HEK293 (cell line): ENCODE measurements at regions not wholly inside any gene's neighbourhood (a gene's known extent, or its start where the extent isn't known, plus 50 kb on each side); places are given as distances from the start of the nearest gene placed in this dataset.

Experiments used
- CTCF ChIA-PET: fragments of 350-600 bp; formaldehyde crosslinking; extraction: SDS; loops from one replicate; lab custom pipeline; 2021; ENCODE audit warnings: antibody characterized with exemption; lab: Yijun Ruan, JAX
- POLR2A ChIA-PET: fragments of 300-600 bp; formaldehyde crosslinking; extraction: SDS; loops from one replicate; lab custom pipeline; 2020; ENCODE audit warnings: antibody characterized with exemption, inconsistent platforms; lab: Yijun Ruan, JAX
- H3K27ac ChIP-seq: fragments of 200-500 bp; sonication (Bioruptor generic); 2 replicates; pipeline ENCODE4 v1.5.1; 2014; ENCODE audit warnings: low read depth, low read length, control low read depth, inconsistent platforms; ENCODE audit errors: extremely low read depth
- H3K36me3 ChIP-seq, 2 experiments: fragments of 200-500 bp in 1 of 2; sonication (Bioruptor generic) in 1 of 2; 1 replicate in 1 of 2; 2 replicates in 1 of 2; pipeline ENCODE4 v1.5.1; 2014 to 2017; ENCODE audit warnings: inconsistent platforms in 2 of 2, low read length in 2 of 2; ENCODE audit not compliant: control insufficient read depth in 2 of 2, insufficient read depth in 1 of 2
- H3K4me1 ChIP-seq: fragments of 200-500 bp; sonication (Bioruptor generic); 2 replicates; pipeline ENCODE4 v1.5.1; 2014; ENCODE audit warnings: mild to moderate bottlenecking, low read length, inconsistent platforms; ENCODE audit not compliant: control insufficient read depth, insufficient read depth
- H3K4me3 ChIP-seq: 2 replicates; pipeline ENCODE4 v1.5.1; 2011; ENCODE audit warnings: low read depth, mild to moderate bottlenecking, control low read depth, low read length, moderate library complexity
- H3K9me3 ChIP-seq: fragments of 200-500 bp; sonication (Bioruptor generic); 2 replicates; pipeline ENCODE4 v1.5.1; 2014; ENCODE audit warnings: low read depth, low read length, inconsistent platforms; ENCODE audit not compliant: control insufficient read depth, insufficient read depth
- KLF1 ChIP-seq: fragments of 450-650 bp; formaldehyde crosslinking; IDR thresholded peaks from 2 replicates; pipeline ENCODE4 v1.5.1; 2016; ENCODE audit warnings: missing biosample characterization, missing genetic modification characterization
- MYNN ChIP-seq: fragments of 450-650 bp; formaldehyde crosslinking; IDR thresholded peaks from 2 replicates; pipeline ENCODE4 v1.5.1; 2016; ENCODE audit warnings: missing biosample characterization, missing genetic modification characterization, borderline replicate concordance
- PRDM1 ChIP-seq: fragments of 450-650 bp; formaldehyde crosslinking; IDR thresholded peaks from 2 replicates; pipeline ENCODE4; 2016; ENCODE audit warnings: missing biosample characterization, missing genetic modification characterization
- REPIN1 ChIP-seq: fragments of 450-650 bp; formaldehyde crosslinking; IDR thresholded peaks from 2 replicates; pipeline ENCODE4 v1.5.1; 2017; ENCODE audit warnings: missing biosample characterization, missing genetic modification characterization, low read depth
- SCRT2 ChIP-seq: fragments of 450-650 bp; formaldehyde crosslinking; IDR thresholded peaks from 2 replicates; pipeline ENCODE4 v1.5.1; 2016; ENCODE audit warnings: missing biosample characterization, missing genetic modification characterization
- TCF7L2 ChIP-seq: IDR thresholded peaks from 2 replicates; pipeline ENCODE4 v1.6.1; 2011; ENCODE audit warnings: low read depth, mild to moderate bottlenecking, inconsistent platforms, low read length, moderate library complexity, borderline replicate concordance
- TRIM28 ChIP-seq: IDR thresholded peaks from 2 replicates; pipeline ENCODE4 v1.6.1; 2011; ENCODE audit warnings: low read length, control low read depth, borderline replicate concordance
- ZNF114 ChIP-seq: fragments of 450-650 bp; formaldehyde crosslinking; IDR thresholded peaks from 2 replicates; pipeline ENCODE4 v1.5.0; 2017; ENCODE audit warnings: missing biosample characterization, missing genetic modification characterization
- ZNF121 ChIP-seq: fragments of 450-650 bp; formaldehyde crosslinking; IDR thresholded peaks from 2 replicates; pipeline ENCODE4 v1.5.1; 2016; ENCODE audit warnings: missing biosample characterization, missing genetic modification characterization
- ZNF350 ChIP-seq: fragments of 450-650 bp; formaldehyde crosslinking; IDR thresholded peaks from 2 replicates; pipeline ENCODE4 v1.5.0; 2017; ENCODE audit warnings: missing biosample characterization, mild to moderate bottlenecking, missing genetic modification characterization
- ZNF362 ChIP-seq: fragments of 450-650 bp; formaldehyde crosslinking; IDR thresholded peaks from 2 replicates; pipeline ENCODE4 v1.5.1; 2016; ENCODE audit warnings: missing biosample characterization, missing genetic modification characterization
- ZNF37A ChIP-seq: fragments of 450-650 bp; IDR thresholded peaks from 2 replicates; pipeline ENCODE4 v1.5.1; 2018; ENCODE audit warnings: missing biosample characterization, missing genetic modification characterization
- ZNF404 ChIP-seq: fragments of 450-650 bp; formaldehyde crosslinking; IDR thresholded peaks from 2 replicates; pipeline ENCODE4 v1.5.1; 2017; ENCODE audit warnings: missing biosample characterization, missing genetic modification characterization
- ZNF473 ChIP-seq: fragments of 450-650 bp; formaldehyde crosslinking; IDR thresholded peaks from 2 replicates; pipeline ENCODE4 v1.5.1; 2017; ENCODE audit warnings: missing biosample characterization, missing genetic modification characterization
- ZNF501 ChIP-seq: fragments of 450-650 bp; formaldehyde crosslinking; IDR thresholded peaks from 2 replicates; pipeline ENCODE4 v1.5.1; 2016; ENCODE audit warnings: missing biosample characterization, missing genetic modification characterization
- ZNF544 ChIP-seq: fragments of 450-650 bp; formaldehyde crosslinking; IDR thresholded peaks from 2 replicates; pipeline ENCODE4 v1.5.0; 2017; ENCODE audit warnings: missing biosample characterization, missing genetic modification characterization
- ZNF623 ChIP-seq: fragments of 450-650 bp; formaldehyde crosslinking; IDR thresholded peaks from 2 replicates; pipeline ENCODE4 v1.5.1; 2016; ENCODE audit warnings: missing biosample characterization, missing genetic modification characterization
- ZNF624 ChIP-seq: fragments of 450-650 bp; formaldehyde crosslinking; IDR thresholded peaks from 2 replicates; pipeline ENCODE4 v1.5.1; 2017; ENCODE audit warnings: missing biosample characterization, missing genetic modification characterization
- ZNF629 ChIP-seq: fragments of 450-650 bp; formaldehyde crosslinking; IDR thresholded peaks from 2 replicates; pipeline ENCODE4 v1.5.1; 2017; ENCODE audit warnings: missing biosample characterization, missing genetic modification characterization
- ZNF670 ChIP-seq: fragments of 450-650 bp; formaldehyde crosslinking; IDR thresholded peaks from 2 replicates; pipeline ENCODE4 v1.5.1; 2016; ENCODE audit warnings: missing biosample characterization, missing genetic modification characterization, low read depth
- ZNF704 ChIP-seq: fragments of 450-650 bp; formaldehyde crosslinking; IDR thresholded peaks from 2 replicates; pipeline ENCODE4 v1.5.1; 2016; ENCODE audit warnings: missing biosample characterization, missing genetic modification characterization
- ZNF747 ChIP-seq: fragments of 450-650 bp; formaldehyde crosslinking; IDR thresholded peaks from 2 replicates; pipeline ENCODE4 v1.5.1; 2016; ENCODE audit warnings: missing biosample characterization, missing genetic modification characterization
- ZNF792 ChIP-seq: fragments of 450-650 bp; formaldehyde crosslinking; IDR thresholded peaks from 2 replicates; pipeline ENCODE4 v1.5.1; 2016; ENCODE audit warnings: missing biosample characterization, missing genetic modification characterization
- ZNF830 ChIP-seq: fragments of 450-650 bp; IDR thresholded peaks from 2 replicates; pipeline ENCODE4 v1.5.0; 2018; ENCODE audit warnings: missing biosample characterization, missing genetic modification characterization, low read depth, mild to moderate bottlenecking, moderate library complexity
- ZSCAN16 ChIP-seq: fragments of 450-650 bp; formaldehyde crosslinking; IDR thresholded peaks from 2 replicates; pipeline ENCODE4 v1.5.1; 2016; ENCODE audit warnings: missing biosample characterization, missing genetic modification characterization
- TF ChIP-seq, protein P1 (sequence below): IDR thresholded peaks from 2 replicates; pipeline ENCODE4 v1.6.1; 2011; ENCODE audit warnings: mild to moderate bottlenecking, low read depth, low read length, borderline replicate concordance
- TF ChIP-seq, protein P2 (sequence below): fragments of 450-650 bp; formaldehyde crosslinking; IDR thresholded peaks from 2 replicates; pipeline ENCODE4 v1.5.1; 2016; ENCODE audit warnings: missing biosample characterization, missing genetic modification characterization
- TF ChIP-seq, protein P3 (sequence below): fragments of 450-650 bp; formaldehyde crosslinking; IDR thresholded peaks from 2 replicates; pipeline ENCODE4 v1.5.1; 2016; ENCODE audit warnings: missing biosample characterization, missing genetic modification characterization

DNA sequence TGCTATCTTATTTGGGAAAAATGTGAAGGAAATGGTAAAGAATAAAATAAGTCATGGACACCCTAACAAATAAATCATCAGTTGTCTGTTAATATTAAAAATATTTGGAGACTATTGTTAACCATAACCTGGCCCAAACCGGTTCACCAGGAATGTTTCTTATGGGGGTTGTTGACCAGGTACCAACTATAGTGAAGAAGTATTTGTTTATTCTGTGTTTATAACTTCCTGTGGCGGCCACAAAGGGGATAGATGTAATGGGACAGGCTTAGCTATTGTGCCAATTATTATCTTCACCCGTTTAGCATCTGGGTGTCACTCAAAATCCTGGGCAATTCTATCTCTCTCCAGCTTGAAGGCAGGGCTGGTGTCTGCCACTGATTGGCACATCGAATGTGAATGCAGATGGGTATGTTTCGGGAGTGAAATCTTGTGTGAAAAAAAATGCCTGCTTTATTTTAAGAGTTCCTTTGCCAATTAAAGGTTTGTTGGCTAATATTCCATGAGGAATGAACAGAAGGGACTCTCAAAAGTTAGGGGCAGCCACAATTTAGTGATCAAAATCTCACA lies 500.9 kb downstream of the ARL4A start (continued):
- TF ChIP-seq ZNF704 (tag by site-specific recombination) (no peak), TRIM28 (no peak)
- TF ChIP-seq, all 188 proteins: peak for 0

GRCh38 chr7:13188922-13189321 lies 501.5 kb downstream of the ARL4A start:
- Histone ChIP-seq H3K27ac (no peak overlapping the region), H3K4me3 (no peak overlapping the region)
- POLR2A ChIA-PET = no interaction called here

DNA sequence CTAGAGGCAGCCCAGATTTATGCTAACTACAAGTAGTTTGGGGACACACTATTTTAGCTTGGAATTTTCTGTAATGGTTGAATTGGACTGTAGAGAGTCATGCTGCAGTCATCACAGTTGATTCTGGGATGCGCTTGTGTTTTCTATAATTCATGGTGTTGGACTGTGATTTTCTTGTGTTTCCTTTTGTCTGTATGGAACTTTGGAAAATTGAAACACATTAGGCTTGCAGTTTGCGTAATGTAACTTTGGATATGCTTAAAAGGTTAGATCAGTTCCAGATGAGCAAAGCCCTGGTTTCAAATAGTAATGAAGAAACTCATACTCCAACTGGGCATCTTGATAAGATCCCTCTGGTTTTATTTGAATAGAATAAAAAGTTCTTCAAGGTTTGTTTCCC lies 502.2 kb downstream of the ARL4A start:
- CTCF ChIA-PET = no interaction called here

More at GRCh38 chr7:13188922-13189321, 501.5 kb downstream of the ARL4A start:
- no peak for TF ChIP-seq MYNN (tag by site-specific recombination)
- TF ChIP-seq ZNF624 (tag by site-specific recombination) = no peak
- TF ChIP-seq ZNF350 (tag by site-specific recombination) = no peak
- TF ChIP-seq ZNF670 (tag by site-specific recombination) = no peak
- no peak for TF ChIP-seq SCRT2
- no peak for TF ChIP-seq ZNF362
- TF ChIP-seq ZNF37A = no peak
- TF ChIP-seq, all 188 proteins: peak for 0
- Histone ChIP-seq H3K4me1 (no peaks in the 10 kb centered on the region), H3K36me3 (no peaks in the 10 kb centered on the region), H3K9me3 (no peaks in the 10 kb centered on the region)
- CTCF ChIA-PET = no interaction called here

More for the DNA sequence above, 502.2 kb downstream of the ARL4A start:
- H3K27ac ChIP-seq = no peak overlapping the region
- no peaks in the 10 kb centered on the region for H3K9me3 ChIP-seq
- H3K4me1 ChIP-seq = no peaks in the 10 kb centered on the region
- H3K4me3 ChIP-seq = no peak overlapping the region
- H3K36me3 ChIP-seq = no peaks in the 10 kb centered on the region
- TF ChIP-seq PRDM1 (tag by site-specific recombination) (no peak), ZNF792 (tag by site-specific recombination) (no peak), KLF1 (tag by site-specific recombination) (no peak), ZNF544 (no peak), ZNF747 (tag by site-specific recombination) (no peak), ZNF121 (tag by site-specific recombination) (no peak), ZNF501 (tag by site-specific recombination) (no peak), REPIN1 (tag by site-specific recombination) (no peak), ZNF473 (tag by site-specific recombination) (no peak), ZNF404 (tag by site-specific recombination) (no peak), ZNF629 (tag by site-specific recombination) (no peak), ZNF623 (no peak), ZNF830 (tag by site-specific recombination) (no peak), ZNF37A (no peak), ZSCAN16 (no peak), ZNF114 (tag by site-specific recombination) (no peak), TCF7L2 (no peak)
- TF ChIP-seq, protein P1, sequence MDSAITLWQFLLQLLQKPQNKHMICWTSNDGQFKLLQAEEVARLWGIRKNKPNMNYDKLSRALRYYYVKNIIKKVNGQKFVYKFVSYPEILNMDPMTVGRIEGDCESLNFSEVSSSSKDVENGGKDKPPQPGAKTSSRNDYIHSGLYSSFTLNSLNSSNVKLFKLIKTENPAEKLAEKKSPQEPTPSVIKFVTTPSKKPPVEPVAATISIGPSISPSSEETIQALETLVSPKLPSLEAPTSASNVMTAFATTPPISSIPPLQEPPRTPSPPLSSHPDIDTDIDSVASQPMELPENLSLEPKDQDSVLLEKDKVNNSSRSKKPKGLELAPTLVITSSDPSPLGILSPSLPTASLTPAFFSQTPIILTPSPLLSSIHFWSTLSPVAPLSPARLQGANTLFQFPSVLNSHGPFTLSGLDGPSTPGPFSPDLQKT = no peak
- TF ChIP-seq, protein P2, sequence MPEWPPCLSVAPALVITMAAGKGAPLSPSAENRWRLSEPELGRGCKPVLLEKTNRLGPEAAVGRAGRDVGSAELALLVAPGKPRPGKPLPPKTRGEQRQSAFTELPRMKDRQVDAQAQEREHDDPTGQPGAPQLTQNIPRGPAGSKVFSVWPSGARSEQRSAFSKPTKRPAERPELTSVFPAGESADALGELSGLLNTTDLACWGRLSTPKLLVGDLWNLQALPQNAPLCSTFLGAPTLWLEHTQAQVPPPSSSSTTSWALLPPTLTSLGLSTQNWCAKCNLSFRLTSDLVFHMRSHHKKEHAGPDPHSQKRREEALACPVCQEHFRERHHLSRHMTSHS (tag by site-specific recombination) = no peak
- TF ChIP-seq, protein P3, sequence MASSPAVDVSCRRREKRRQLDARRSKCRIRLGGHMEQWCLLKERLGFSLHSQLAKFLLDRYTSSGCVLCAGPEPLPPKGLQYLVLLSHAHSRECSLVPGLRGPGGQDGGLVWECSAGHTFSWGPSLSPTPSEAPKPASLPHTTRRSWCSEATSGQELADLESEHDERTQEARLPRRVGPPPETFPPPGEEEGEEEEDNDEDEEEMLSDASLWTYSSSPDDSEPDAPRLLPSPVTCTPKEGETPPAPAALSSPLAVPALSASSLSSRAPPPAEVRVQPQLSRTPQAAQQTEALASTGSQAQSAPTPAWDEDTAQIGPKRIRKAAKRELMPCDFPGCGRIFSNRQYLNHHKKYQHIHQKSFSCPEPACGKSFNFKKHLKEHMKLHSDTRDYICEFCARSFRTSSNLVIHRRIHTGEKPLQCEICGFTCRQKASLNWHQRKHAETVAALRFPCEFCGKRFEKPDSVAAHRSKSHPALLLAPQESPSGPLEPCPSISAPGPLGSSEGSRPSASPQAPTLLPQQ (tag by site-specific recombination) = no peak
- POLR2A ChIA-PET = no interaction called here
